Mesenchymal stem cell (in vitro differentiated cells and primary cell): ENCODE measurements at regions not wholly inside any gene's neighbourhood (a gene's known extent, or its start where the extent isn't known, plus 50 kb on each side); places are given as distances from the start of the nearest gene placed in this dataset.

ENCODE experiments used
- DNase-seq: peaks from one replicate; pipeline ENCODE4 v3.0.0-alpha.2; 2013
- H2AFZ ChIP-seq: one replicate; pipeline ENCODE4 v1.6.1; 2013; ENCODE audit warnings: low read depth, mild to moderate bottlenecking, control low read depth, inconsistent platforms, low read length, moderate library complexity
- H2AK5ac ChIP-seq: 2 replicates; pipeline ENCODE4 v1.6.1; 2013; ENCODE audit warnings: low read length, moderate library complexity, mild to moderate bottlenecking, inconsistent platforms; ENCODE audit not compliant: severe bottlenecking
- H2BK120ac ChIP-seq: one replicate; pipeline ENCODE4 v1.6.1; 2013; ENCODE audit warnings: low read depth, mild to moderate bottlenecking, inconsistent platforms, low read length, moderate library complexity
- H2BK12ac ChIP-seq, 2 experiments: one replicate each; pipeline ENCODE4 v1.6.1; 2013; ENCODE audit warnings: inconsistent platforms in 2 of 2, low read length in 2 of 2, mild to moderate bottlenecking in 2 of 2, moderate library complexity in 2 of 2, control low read depth in 1 of 2
- H2BK15ac ChIP-seq: one replicate; pipeline ENCODE4 v1.6.1; 2013; ENCODE audit warnings: mild to moderate bottlenecking, low read depth, inconsistent platforms; ENCODE audit not compliant: poor library complexity, severe bottlenecking
- H2BK5ac ChIP-seq: 2 replicates; pipeline ENCODE4 v1.6.1; 2013; ENCODE audit warnings: low read depth, mild to moderate bottlenecking, low read length, control low read depth, inconsistent platforms; ENCODE audit not compliant: poor library complexity, severe bottlenecking
- H3K14ac ChIP-seq, 2 experiments: one replicate each; pipeline ENCODE4 v1.6.1; 2013; ENCODE audit warnings: inconsistent platforms in 2 of 2, low read length in 2 of 2, control low read depth in 1 of 2, mild to moderate bottlenecking in 1 of 2, moderate library complexity in 1 of 2
- H3K18ac ChIP-seq, 2 experiments: one replicate each; pipeline ENCODE4 v1.6.1; 2013; ENCODE audit warnings: inconsistent platforms in 2 of 2, low read length in 2 of 2, control low read depth in 1 of 2, low read depth in 1 of 2, mild to moderate bottlenecking in 1 of 2
- H3K23ac ChIP-seq, 2 experiments: one replicate each; pipeline ENCODE4 v1.6.1; 2013; ENCODE audit warnings: inconsistent platforms in 2 of 2, low read length in 2 of 2, mild to moderate bottlenecking in 2 of 2, moderate library complexity in 2 of 2, control low read depth in 1 of 2
- H3K27ac ChIP-seq: 2 replicates; pipeline ENCODE4 v1.5.1; 2013; ENCODE audit warnings: mild to moderate bottlenecking, moderate library complexity, low read length, control low read depth, inconsistent platforms; ENCODE audit not compliant: poor library complexity, severe bottlenecking
- H3K27me3 ChIP-seq, 2 experiments: 2 replicates each; pipeline versions ENCODE4 v1.6.1 to v1.7.0; 2013; ENCODE audit warnings: low read length in 2 of 2, mild to moderate bottlenecking in 2 of 2, moderate library complexity in 2 of 2, control low read depth in 1 of 2, inconsistent platforms in 1 of 2; ENCODE audit not compliant: control insufficient read depth in 1 of 2, insufficient read depth in 1 of 2
- H3K36me3 ChIP-seq, 2 experiments: 2 replicates each; pipeline versions ENCODE4 v1.6.1 to v1.7.0; 2013; ENCODE audit warnings: low read length in 2 of 2, control low read depth in 1 of 2, inconsistent platforms in 1 of 2, low read depth in 1 of 2, mild to moderate bottlenecking in 1 of 2; ENCODE audit not compliant: insufficient read depth in 2 of 2, control insufficient read depth in 1 of 2
- H3K4ac ChIP-seq, 2 experiments: one replicate each; pipeline ENCODE4 v1.6.1; 2013; ENCODE audit warnings: inconsistent platforms in 2 of 2, low read length in 2 of 2, mild to moderate bottlenecking in 2 of 2, moderate library complexity in 2 of 2, control low read depth in 1 of 2, low read depth in 1 of 2
- H3K4me1 ChIP-seq: 2 replicates; pipeline ENCODE4 v1.6.1; 2013; ENCODE audit warnings: low read depth, low read length, control low read depth; ENCODE audit not compliant: control insufficient read depth, insufficient read depth
- H3K4me2 ChIP-seq: 2 replicates; pipeline ENCODE4 v1.6.1; 2013; ENCODE audit warnings: low read length, mild to moderate bottlenecking, inconsistent platforms; ENCODE audit not compliant: poor library complexity, severe bottlenecking
- H3K4me3 ChIP-seq, 2 experiments: 2 replicates each; pipeline versions ENCODE4 v1.5.1 to v1.7.0; 2013; ENCODE audit warnings: low read length in 2 of 2, mild to moderate bottlenecking in 2 of 2, control low read depth in 1 of 2, low read depth in 1 of 2; ENCODE audit not compliant: insufficient read depth in 1 of 2
- H3K79me1 ChIP-seq: replicated peaks from 2 replicates; pipeline ENCODE4 v1.6.1; 2013; ENCODE audit warnings: mild to moderate bottlenecking, control low read depth, low read length, inconsistent platforms; ENCODE audit not compliant: poor library complexity, severe bottlenecking
- H3K9ac ChIP-seq: 2 replicates; pipeline ENCODE4 v1.7.0; 2013; ENCODE audit warnings: mild to moderate bottlenecking, low read length, moderate library complexity
- H3K9me3 ChIP-seq: 2 replicates; pipeline ENCODE4 v1.7.0; 2013; ENCODE audit warnings: mild to moderate bottlenecking, low read length; ENCODE audit not compliant: control insufficient read depth
- H4K8ac ChIP-seq: one replicate; pipeline ENCODE4 v1.6.1; 2013; ENCODE audit warnings: inconsistent platforms, mild to moderate bottlenecking, low read length, moderate library complexity
- H4K91ac ChIP-seq: one replicate; pipeline ENCODE4 v1.6.1; 2013; ENCODE audit warnings: mild to moderate bottlenecking, low read length, inconsistent platforms
- WGBS: methylation state at CpG from one replicate; pipeline ENCODE4 v1.1.7; 2013; ENCODE audit warnings: mixed read lengths; 5-methylcytosine and 5-hydroxymethylcytosine counted together

GRCh38 chr12:123073962-123074801 is 76.7 kb downstream of the PITPNM2 start:
- Histone ChIP-seq H3K4me2 (no peak overlapping the region), H4K8ac (no peak overlapping the region), H3K27me3 (no peaks in the 10 kb centered on the region), H2AK5ac (no peak overlapping the region), H3K27ac (no peak overlapping the region), H3K4ac (no peak overlapping the region), H3K18ac (no peak overlapping the region), H2BK5ac (no peak overlapping the region), H3K4me1 (peaks cover 23% of the 10 kb centered on the region), H2BK15ac (no peak overlapping the region), H3K4me3 (no peak overlapping the region), H3K36me3 (no peaks in the 10 kb centered on the region), H2BK120ac (no peak overlapping the region), H3K79me1 (peaks cover 35% of the 10 kb centered on the region), H3K23ac (no peak overlapping the region), H3K9ac (no peak overlapping the region), H4K91ac (peak overlapping the region; percentile 47), H2AFZ (no peak overlapping the region), H3K14ac (no peak overlapping the region), H3K9me3 (no peaks in the 10 kb centered on the region), H2BK12ac (no peak overlapping the region)
- WGBS = 94% methylated on average over 8 of the region's 8 CpGs
- DNase-seq = no peak

GRCh38 chr12:123073292-123073691 is 77.6 kb downstream of the PITPNM2 start:
- no peak overlapping the region for H2BK120ac ChIP-seq
- no peak overlapping the region for H3K4me3 ChIP-seq
- H3K14ac ChIP-seq = no peak overlapping the region
- no peak overlapping the region for H3K23ac ChIP-seq
- no peak overlapping the region for H3K4me2 ChIP-seq
- H2AK5ac ChIP-seq = no peak overlapping the region
- no peak overlapping the region for H3K27ac ChIP-seq
- H3K36me3 ChIP-seq = no peaks in the 10 kb centered on the region
- WGBS = 100% methylated on average over 1 of the region's 3 CpGs
- H2AFZ ChIP-seq = no peak overlapping the region
- no peak overlapping the region for H3K18ac ChIP-seq
- no peak overlapping the region for H2BK15ac ChIP-seq
- H3K79me1 ChIP-seq = peaks cover 34% of the 10 kb centered on the region
- no peak for DNase-seq
- peaks cover 23% of the 10 kb centered on the region for H3K4me1 ChIP-seq
- H3K27me3 ChIP-seq = no peaks in the 10 kb centered on the region
- H4K91ac ChIP-seq = no peak overlapping the region
- no peak overlapping the region for H2BK5ac ChIP-seq
- H4K8ac ChIP-seq = no peak overlapping the region
- no peaks in the 10 kb centered on the region for H3K9me3 ChIP-seq
- no peak overlapping the region for H3K9ac ChIP-seq
- H3K4ac ChIP-seq = no peak overlapping the region
- no peak overlapping the region for H2BK12ac ChIP-seq

- Histone ChIP-seq H3K27me3 (no peaks in the 10 kb centered on the region), H2BK12ac (no peak overlapping the region), H3K79me1 (peaks cover 32% of the 10 kb centered on the region), H3K36me3 (no peaks in the 10 kb centered on the region), H4K91ac (no peak overlapping the region), H3K27ac (no peak overlapping the region), H2BK15ac (no peak overlapping the region), H4K8ac (no peak overlapping the region), H3K23ac (no peak overlapping the region), H3K9ac (no peak overlapping the region), H3K4me2 (no peak overlapping the region), H3K14ac (no peak overlapping the region), H3K4me3 (no peak overlapping the region), H3K9me3 (no peaks in the 10 kb centered on the region), H2BK120ac (no peak overlapping the region), H3K4ac (no peak overlapping the region), H2AFZ (no peak overlapping the region), H3K4me1 (peaks cover 21% of the 10 kb centered on the region), H3K18ac (no peak overlapping the region), H2AK5ac (no peak overlapping the region), H2BK5ac (no peak overlapping the region)
- WGBS = 94% methylated on average over 4 of the region's 5 CpGs
- no peak for DNase-seq
Observed at GRCh38 chr12:123071857-123072256, 79.0 kb downstream of the PITPNM2 start.

- no peak overlapping the region for H2BK5ac ChIP-seq
- H4K8ac ChIP-seq = no peak overlapping the region
- no peak overlapping the region for H2BK12ac ChIP-seq
- no peak overlapping the region for H3K9ac ChIP-seq
- no peaks in the 10 kb centered on the region for H3K9me3 ChIP-seq
- H3K23ac ChIP-seq = no peak overlapping the region
- H2BK120ac ChIP-seq = no peak overlapping the region
- H3K4ac ChIP-seq = no peak overlapping the region
- H3K4me3 ChIP-seq = no peak overlapping the region
- no peaks in the 10 kb centered on the region for H3K27me3 ChIP-seq
- no peak overlapping the region for H3K4me2 ChIP-seq
- H4K91ac ChIP-seq = no peak overlapping the region
- H2AK5ac ChIP-seq = no peak overlapping the region
- H3K14ac ChIP-seq = no peak overlapping the region
- no peak overlapping the region for H3K27ac ChIP-seq
- peak overlapping the region; percentile 6 for H2BK15ac ChIP-seq
- H3K4me1 ChIP-seq = peaks cover 19% of the 10 kb centered on the region
- no peaks in the 10 kb centered on the region for H3K36me3 ChIP-seq
- peaks cover 32% of the 10 kb centered on the region for H3K79me1 ChIP-seq
- no peak overlapping the region for H2AFZ ChIP-seq
- 92% methylated on average over 14 of the region's 14 CpGs for WGBS
- no peak for DNase-seq
- H3K18ac ChIP-seq = peak overlapping the region in 1 of 2 experiments; percentile 41
Observed at GRCh38 chr12:123071099-123071800, 79.6 kb downstream of the PITPNM2 start.
